ENCODE measurements at regions not wholly inside any gene's neighbourhood (a gene's known extent, or its start where the extent isn't known, plus 50 kb on each side); places are given as distances from the start of the nearest gene placed in this dataset.

DNA sequence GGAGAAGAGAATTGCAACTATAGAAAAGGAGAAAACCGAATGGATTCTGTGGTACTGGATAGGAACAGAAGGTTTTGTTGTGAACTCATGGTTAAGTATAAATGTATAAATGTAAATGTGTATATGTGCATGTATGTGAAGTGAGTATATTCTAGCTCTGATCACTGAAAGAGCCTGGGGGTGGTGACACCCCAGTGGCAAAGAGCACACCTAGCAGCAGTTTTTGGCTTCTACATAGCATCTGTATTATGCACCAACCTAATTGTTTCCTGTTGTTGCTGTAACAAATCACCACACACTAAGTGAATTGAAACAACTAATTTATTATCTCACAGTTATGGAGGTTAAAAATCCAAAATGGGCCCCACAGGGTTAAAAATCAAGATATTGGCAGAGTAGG lies 455.4 kb downstream of the RPS24 start:
- H3K27me3 ChIP-seq: no peaks in the 10 kb centered on the region
- TF ChIP-seq EP300 (IDR thresholded peaks at IDR 0.05) (no peak), POLR2A (IDR thresholded peaks at IDR 0.05) (no peak), POLR2AphosphoS5 (IDR thresholded peaks at IDR 0.05) (no peak)
- TF ChIP-seq, protein P1, sequence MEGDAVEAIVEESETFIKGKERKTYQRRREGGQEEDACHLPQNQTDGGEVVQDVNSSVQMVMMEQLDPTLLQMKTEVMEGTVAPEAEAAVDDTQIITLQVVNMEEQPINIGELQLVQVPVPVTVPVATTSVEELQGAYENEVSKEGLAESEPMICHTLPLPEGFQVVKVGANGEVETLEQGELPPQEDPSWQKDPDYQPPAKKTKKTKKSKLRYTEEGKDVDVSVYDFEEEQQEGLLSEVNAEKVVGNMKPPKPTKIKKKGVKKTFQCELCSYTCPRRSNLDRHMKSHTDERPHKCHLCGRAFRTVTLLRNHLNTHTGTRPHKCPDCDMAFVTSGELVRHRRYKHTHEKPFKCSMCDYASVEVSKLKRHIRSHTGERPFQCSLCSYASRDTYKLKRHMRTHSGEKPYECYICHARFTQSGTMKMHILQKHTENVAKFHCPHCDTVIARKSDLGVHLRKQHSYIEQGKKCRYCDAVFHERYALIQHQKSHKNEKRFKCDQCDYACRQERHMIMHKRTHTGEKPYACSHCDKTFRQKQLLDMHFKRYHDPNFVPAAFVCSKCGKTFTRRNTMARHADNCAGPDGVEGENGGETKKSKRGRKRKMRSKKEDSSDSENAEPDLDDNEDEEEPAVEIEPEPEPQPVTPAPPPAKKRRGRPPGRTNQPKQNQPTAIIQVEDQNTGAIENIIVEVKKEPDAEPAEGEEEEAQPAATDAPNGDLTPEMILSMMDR (IDR thresholded peaks at IDR 0.05): no peak
- peaks cover 0 to 6% (median 4%) of the 10 kb centered on the region in 4 donors for H3K9me3 ChIP-seq
- no peaks in the 10 kb centered on the region for H3K36me3 ChIP-seq
- no peak overlapping the region for H3K27ac ChIP-seq
- DNase-seq (no peak), ATAC-seq (ENCODE audit: low FRiP score in 2 of 2) (no peak)
- H3K4me1 ChIP-seq: no peaks in the 10 kb centered on the region
- H3K4me3 ChIP-seq: no peak overlapping the region
- 81 to 89% methylated on average over 1 of the region's 1 CpG for WGBS, 2 donors

DNA sequence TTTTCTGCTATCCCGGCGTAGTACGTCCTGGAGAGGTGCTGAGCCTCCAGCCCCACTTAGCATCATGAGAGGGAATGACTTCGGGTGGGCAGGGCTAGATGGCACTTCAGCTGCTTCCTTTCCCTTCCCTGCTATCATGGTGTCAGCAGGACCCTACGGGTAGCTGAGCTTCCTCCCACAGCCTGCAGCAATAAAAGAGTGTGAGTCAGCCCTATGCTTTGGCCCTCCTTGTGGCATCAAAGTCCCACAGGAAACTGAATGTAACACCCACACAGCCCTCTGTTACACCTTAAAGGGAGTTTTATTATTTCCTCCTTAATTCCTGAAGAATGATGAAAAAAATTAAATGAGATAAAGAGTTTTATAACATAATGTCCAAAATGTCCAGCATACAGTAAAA lies 458.1 kb downstream of the RPS24 start:
- WGBS, 2 donors: 83 to 89% methylated on average over 5 of the region's 5 CpGs
- no peaks in the 10 kb centered on the region for H3K27me3 ChIP-seq
- no peak for ATAC-seq (ENCODE audit: low FRiP score in 2 of 2)
- no peaks in the 10 kb centered on the region for H3K36me3 ChIP-seq
- TF ChIP-seq POLR2A (IDR thresholded peaks at IDR 0.05) (no peak), EP300 (IDR thresholded peaks at IDR 0.05) (no peak), POLR2AphosphoS5 (IDR thresholded peaks at IDR 0.05) (no peak)
- TF ChIP-seq, protein P1 (IDR thresholded peaks at IDR 0.05): no peak
- no peak overlapping the region for H3K27ac ChIP-seq
- H3K4me3 ChIP-seq: no peak overlapping the region
- no peak for DNase-seq
- H3K9me3 ChIP-seq: peaks cover 0 to 6% (median 4%) of the 10 kb centered on the region in 4 donors
- H3K4me1 ChIP-seq: no peaks in the 10 kb centered on the region

DNA sequence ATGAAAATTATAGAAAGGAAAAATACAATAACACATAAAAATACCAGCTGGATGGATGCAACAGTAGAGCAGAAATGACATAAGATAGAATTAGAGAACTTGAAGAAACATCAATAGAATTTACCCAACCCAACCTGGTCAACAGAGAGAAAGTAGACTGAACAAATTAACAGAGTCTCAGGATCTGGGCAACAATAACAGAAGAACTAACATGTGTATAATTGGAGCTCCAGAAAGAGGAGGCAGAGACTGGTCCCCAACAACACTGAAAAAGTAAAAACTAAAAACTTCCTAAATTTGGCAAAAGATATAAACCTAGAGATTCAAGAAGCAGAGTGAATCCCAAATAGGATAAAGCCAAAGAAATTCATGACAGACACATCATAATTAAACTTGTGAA lies 458.8 kb downstream of the RPS24 start:
- DNase-seq (no peak), ATAC-seq (ENCODE audit: low FRiP score in 2 of 2) (no peak)
- Histone ChIP-seq H3K36me3 (no peaks in the 10 kb centered on the region), H3K27ac (no peak overlapping the region), H3K9me3 (peaks cover 0 to 6% (median 4%) of the 10 kb centered on the region in 4 donors), H3K4me1 (no peaks in the 10 kb centered on the region), H3K4me3 (no peak overlapping the region), H3K27me3 (no peaks in the 10 kb centered on the region)
- TF ChIP-seq EP300 (IDR thresholded peaks at IDR 0.05): no peak
- TF ChIP-seq POLR2AphosphoS5 (IDR thresholded peaks at IDR 0.05): no peak
- TF ChIP-seq, protein P1 (IDR thresholded peaks at IDR 0.05): no peak
- TF ChIP-seq POLR2A (IDR thresholded peaks at IDR 0.05): no peak

DNA sequence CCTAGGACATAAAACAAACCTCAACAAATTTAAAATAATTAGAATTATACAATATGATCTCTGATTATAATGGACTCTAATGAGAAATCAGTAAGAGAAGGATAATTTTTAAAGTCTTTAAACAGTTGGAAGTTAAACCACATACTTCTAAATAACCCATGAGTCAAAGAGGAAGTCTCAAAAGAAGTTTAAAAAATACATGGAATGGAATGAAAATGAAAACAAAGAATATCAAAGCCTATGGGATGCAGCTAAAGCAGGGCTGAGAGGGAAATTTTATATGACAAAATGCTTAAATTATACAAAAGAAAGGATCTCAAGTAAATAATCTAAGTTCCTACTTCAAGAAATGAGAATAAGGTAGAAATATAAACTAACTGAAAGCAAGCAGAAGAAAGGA lies 460.5 kb downstream of the RPS24 start:
- peaks cover 0 to 6% (median 3%) of the 10 kb centered on the region in 4 donors for H3K9me3 ChIP-seq
- no peaks in the 10 kb centered on the region for H3K4me1 ChIP-seq
- no peak overlapping the region for H3K27ac ChIP-seq
- H3K27me3 ChIP-seq: no peaks in the 10 kb centered on the region
- TF ChIP-seq POLR2A (IDR thresholded peaks at IDR 0.05) (no peak), EP300 (IDR thresholded peaks at IDR 0.05) (no peak), POLR2AphosphoS5 (IDR thresholded peaks at IDR 0.05) (no peak)
- TF ChIP-seq, protein P1 (IDR thresholded peaks at IDR 0.05): no peak
- no peaks in the 10 kb centered on the region for H3K36me3 ChIP-seq
- ATAC-seq (ENCODE audit: low FRiP score in 2 of 2) (no peak), DNase-seq (no peak)
- no peak overlapping the region for H3K4me3 ChIP-seq

DNA sequence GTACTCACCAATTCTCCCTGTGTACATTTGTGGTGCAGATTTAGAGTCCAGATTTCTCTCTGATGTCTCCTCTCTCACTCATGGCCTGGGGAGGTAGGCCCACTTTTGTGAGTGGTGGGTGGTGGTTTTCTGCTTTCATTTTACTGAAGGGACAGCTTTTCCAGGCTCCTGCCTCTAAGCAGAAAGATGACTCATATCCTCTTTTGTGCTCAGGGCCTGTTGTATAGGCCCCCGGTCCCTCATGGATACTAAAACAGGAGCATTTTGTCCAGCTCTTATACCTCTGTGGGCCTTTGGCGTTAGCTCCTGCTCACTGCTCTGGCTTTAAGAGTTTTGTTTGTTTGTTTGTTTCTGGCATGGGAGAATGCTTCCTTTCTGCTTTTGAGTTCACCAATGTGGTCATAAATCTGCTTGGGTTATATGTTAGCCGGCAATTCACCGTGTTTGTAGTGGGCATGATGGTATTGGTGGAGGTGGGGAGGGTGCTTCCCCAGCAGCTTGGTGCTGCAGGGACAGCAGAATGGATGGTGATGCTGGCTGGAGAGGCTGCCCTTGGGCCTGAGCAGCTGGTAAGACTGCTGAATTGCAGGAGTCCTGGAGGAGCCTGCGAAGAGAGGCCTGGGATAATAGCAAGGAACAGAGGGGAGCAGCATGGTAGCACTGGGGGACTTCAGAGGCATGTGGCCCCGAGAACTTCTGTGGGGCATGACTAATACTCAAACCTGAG lies 468.7 kb downstream of the RPS24 start:
- ATAC-seq (ENCODE audit: low FRiP score in 2 of 2): no peak

More for the DNA sequence above, 468.7 kb downstream of the RPS24 start:
- H3K36me3 ChIP-seq: no peaks in the 10 kb centered on the region
- no peak for DNase-seq
- 82 to 84% methylated on average over 6 of the region's 6 CpGs for WGBS, 2 donors
- no peaks in the 10 kb centered on the region for H3K9me3 ChIP-seq
- H3K27me3 ChIP-seq: no peaks in the 10 kb centered on the region
- H3K4me1 ChIP-seq: no peaks in the 10 kb centered on the region
- H3K27ac ChIP-seq: no peak overlapping the region
- TF ChIP-seq POLR2AphosphoS5 (IDR thresholded peaks at IDR 0.05) (no peak), EP300 (IDR thresholded peaks at IDR 0.05) (no peak), POLR2A (IDR thresholded peaks at IDR 0.05) (no peak)
- TF ChIP-seq, protein P1 (IDR thresholded peaks at IDR 0.05): no peak
- no peak overlapping the region for H3K4me3 ChIP-seq
